HK-2 (cell line): ENCODE measurements at regions not wholly inside any gene's neighbourhood (a gene's known extent, or its start where the extent isn't known, plus 50 kb on each side); places are given as distances from the start of the nearest gene placed in this dataset.
"Not testable (repeated sequence)": the region's sequence is repeated elsewhere in the genome, so short reads cannot be mapped to it uniquely, and the experiment has no call there.

ENCODE experiments used
- DNase-seq: peaks from one replicate; pipeline ENCODE4 v3.0.0-alpha.2; 2018; ENCODE audit not compliant: unreplicated experiment

DNA sequence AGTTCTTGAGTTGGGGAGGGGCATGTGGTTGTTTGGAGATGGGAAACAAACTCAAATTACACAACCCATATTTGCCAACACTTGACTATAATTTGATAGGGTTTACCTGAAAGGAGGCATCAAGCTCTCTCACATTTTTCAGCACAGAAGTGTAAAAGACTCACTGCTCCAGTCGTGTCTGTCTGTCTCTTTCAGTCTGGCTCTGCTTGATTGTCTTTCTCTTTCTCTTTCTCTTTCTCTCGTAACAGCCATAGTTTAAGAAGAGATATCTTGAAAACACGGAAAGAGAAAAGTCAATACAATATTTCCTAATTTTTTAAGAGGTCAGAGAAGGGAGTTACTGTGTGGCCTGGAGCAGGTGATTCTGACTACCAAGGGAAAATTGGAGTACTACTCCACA is 413.6 kb upstream of the CXorf51A start:
- DNase-seq, result no peak

GRCh38 chrX:147226801-147227200 is 412.3 kb upstream of the CXorf51A start:
- no peak for DNase-seq

DNA sequence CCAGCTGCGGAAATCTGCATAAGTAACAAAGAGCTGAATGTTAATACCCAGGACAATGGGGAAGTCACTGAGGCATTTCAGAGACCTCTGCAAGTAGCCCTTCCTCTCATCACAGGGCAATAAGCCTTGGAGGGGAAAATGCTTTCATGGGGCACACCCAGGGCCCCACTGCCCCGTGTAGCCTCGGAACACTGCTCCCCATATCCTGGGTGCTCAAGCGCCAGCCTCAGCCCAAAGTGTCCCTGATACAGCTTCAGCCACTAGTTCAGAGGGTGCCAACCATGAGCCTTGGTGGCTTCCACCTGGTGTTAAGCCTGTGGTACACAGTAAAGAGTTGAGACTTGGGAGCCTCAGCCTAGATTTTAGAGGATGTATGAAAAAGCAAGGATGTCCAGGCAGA is 402.8 kb upstream of the CXorf51A start:
- DNase-seq, result no peak

GRCh38 chrX:147200494-147200893 is 385.9 kb upstream of the CXorf51A start:
- not testable (repeated sequence) for DNase-seq

- DNase-seq, result no peak
Observed at GRCh38 chrX:147191361-147191760, 376.8 kb upstream of the CXorf51A start.

DNA sequence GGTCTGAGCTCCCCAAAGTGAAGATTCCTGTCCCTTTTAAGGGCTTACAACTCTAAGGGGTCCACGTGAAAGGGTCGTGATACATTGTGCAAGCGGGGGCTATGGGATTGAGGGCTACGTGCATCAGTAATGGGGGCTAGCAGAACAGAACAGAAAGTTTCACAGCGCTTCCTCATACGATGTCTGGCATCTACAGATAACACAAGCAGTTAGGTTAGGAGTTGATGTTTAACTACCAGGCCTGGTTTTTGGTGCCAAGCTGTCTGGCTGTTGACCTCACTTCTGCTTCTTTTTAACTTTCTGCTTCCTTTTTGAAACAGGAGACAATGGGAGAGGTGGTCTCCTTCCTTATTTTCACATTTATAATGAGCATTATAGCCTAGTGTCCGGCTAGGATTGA is 368.6 kb upstream of the CXorf51A start:
- no peak for DNase-seq

- DNase-seq, result no peak
Observed at GRCh38 chrX:147180886-147181285, 366.3 kb upstream of the CXorf51A start.

GRCh38 chrX:147179625-147180024 is 365.1 kb upstream of the CXorf51A start:
- no peak for DNase-seq

DNA sequence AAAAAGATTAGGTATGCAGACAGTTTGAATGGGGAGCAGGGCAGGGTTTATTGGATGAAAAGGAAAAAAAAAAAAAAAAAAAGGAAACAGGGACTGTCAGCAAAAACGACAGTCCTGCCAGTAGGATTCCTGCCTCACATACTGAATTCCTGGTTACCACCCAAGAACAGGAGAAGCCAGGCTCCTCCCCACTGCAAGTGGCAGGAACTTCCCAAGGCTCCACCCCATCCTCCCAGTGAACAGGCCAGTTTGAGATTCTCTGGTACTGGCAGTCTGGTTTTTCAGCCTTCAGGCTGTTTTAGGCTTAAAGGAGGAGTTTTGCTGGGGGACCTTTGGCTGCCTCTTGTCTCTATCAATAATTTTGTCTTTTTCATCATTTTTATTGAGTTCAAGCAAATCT is 360.0 kb upstream of the CXorf51A start:
- DNase-seq, result peak; percentile 13

DNA sequence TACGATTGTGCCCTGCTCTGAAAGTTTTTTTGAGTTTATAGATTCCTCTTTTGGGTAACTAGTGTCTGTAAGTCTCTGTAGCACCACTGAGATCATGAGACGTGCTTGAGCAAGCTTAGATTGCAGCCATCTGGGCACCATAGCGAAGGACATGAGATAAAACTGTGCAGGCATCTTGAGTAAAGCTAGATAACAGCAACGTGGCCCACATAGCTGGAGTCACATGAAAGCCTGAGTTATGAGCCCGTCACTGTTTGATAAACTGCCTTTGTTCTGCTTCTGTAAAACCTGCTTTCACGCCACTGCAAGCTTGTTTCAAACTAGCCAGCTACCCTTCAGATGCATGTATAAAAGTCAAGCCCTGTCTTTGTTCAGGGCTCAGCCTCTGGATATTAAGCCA is 359.1 kb upstream of the CXorf51A start:
- DNase-seq, result no peak

GRCh38 chrX:147170993-147171392 is 356.4 kb upstream of the CXorf51A start:
- no peak for DNase-seq
